ENCODE measurements at regions not wholly inside any gene's neighbourhood (a gene's known extent, or its start where the extent isn't known, plus 50 kb on each side); places are given as distances from the start of the nearest gene placed in this dataset.

DNA sequence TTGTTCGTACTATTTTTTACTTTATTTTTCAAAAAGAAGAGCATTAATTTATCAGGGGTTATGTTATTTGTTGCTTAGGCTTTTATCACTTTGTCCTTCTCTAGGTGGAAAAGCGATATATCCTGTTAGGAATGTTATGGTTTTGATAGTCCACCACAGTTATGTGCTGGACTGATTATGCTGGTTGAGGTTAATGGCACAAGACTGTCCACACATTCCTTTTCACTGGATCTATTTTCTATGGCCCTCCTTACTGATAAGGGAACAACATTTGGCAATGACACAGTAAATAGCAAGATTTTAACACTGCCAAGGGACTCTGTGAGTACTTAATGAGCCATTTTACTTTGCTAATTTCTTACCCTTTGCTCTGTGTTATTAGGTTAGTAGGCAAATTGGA, 1212.3 kb downstream of the NXPH1 start:
- H3K4me1 ChIP-seq = no peaks in the 10 kb centered on the region
- H3K27ac ChIP-seq = no peak overlapping the region
- ATAC-seq (no peak), DNase-seq (no peak)
- no peaks in the 10 kb centered on the region for H3K27me3 ChIP-seq
- TF ChIP-seq CTCF (IDR thresholded peaks at IDR 0.05) = no peak
- H3K9me3 ChIP-seq = peaks cover 0 to 3% of the 10 kb centered on the region in 2 donors
- no peaks in the 10 kb centered on the region for H3K36me3 ChIP-seq
- H3K4me3 ChIP-seq = no peak overlapping the region
- intact Hi-C loops (cut with DNase I) = no loop called here

- ATAC-seq = no peak
- no peaks in the 10 kb centered on the region for H3K4me1 ChIP-seq
- intact Hi-C loops (cut with DNase I) = no loop called here
Measured at GRCh38 chr7:9657257-9657656, 1223.8 kb downstream of the NXPH1 start.

GRCh38 chr7:9671979-9672917, 1238.8 kb downstream of the NXPH1 start:
- no peak overlapping the region for H3K4me3 ChIP-seq
- no peaks in the 10 kb centered on the region for H3K27me3 ChIP-seq
- intact Hi-C loops (cut with DNase I) = no loop called here
- DNase-seq (no peak), ATAC-seq (no peak)
- H3K27ac ChIP-seq = no peak overlapping the region
- no peaks in the 10 kb centered on the region for H3K36me3 ChIP-seq
- no peak for TF ChIP-seq CTCF (IDR thresholded peaks at IDR 0.05)
- H3K4me1 ChIP-seq = no peaks in the 10 kb centered on the region
- H3K9me3 ChIP-seq = peaks cover 0 to 15% of the 10 kb centered on the region in 2 donors

More at GRCh38 chr7:9657257-9657656, 1223.8 kb downstream of the NXPH1 start:
- no peak for DNase-seq
- Histone ChIP-seq H3K4me3 (no peak overlapping the region), H3K36me3 (no peaks in the 10 kb centered on the region), H3K27ac (no peak overlapping the region), H3K9me3 (peaks cover 0 to 15% of the 10 kb centered on the region in 2 donors), H3K27me3 (no peaks in the 10 kb centered on the region)
- TF ChIP-seq CTCF (IDR thresholded peaks at IDR 0.05) = no peak

DNA sequence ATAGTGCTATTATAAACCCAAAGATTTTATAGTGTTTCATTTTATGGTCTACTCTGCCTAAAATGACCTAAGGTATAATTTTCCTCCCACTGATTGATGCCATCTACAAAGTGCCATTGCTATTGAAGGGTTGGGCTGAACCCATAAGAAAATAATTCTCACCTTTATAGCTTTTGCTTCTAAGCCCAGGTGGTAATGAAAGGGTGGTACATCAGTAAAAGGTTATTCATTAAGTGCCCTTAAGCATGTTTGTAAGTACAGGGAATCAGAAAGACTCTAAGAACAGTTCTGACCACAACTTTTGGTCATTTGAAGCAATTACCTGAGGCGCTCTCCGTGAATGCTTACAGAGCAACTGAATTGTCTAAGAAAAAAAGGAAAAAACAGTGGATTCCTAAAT, 1247.3 kb downstream of the NXPH1 start:
- ATAC-seq (no peak), DNase-seq (no peak)
- H3K27ac ChIP-seq = no peak overlapping the region
- intact Hi-C loops (cut with DNase I) = no loop called here
- no peak for TF ChIP-seq CTCF (IDR thresholded peaks at IDR 0.05)
- no peaks in the 10 kb centered on the region for H3K4me1 ChIP-seq
- no peaks in the 10 kb centered on the region for H3K36me3 ChIP-seq
- peaks cover 0 to 32% of the 10 kb centered on the region in 2 donors for H3K9me3 ChIP-seq
- H3K4me3 ChIP-seq = no peak overlapping the region
- no peaks in the 10 kb centered on the region for H3K27me3 ChIP-seq

- TF ChIP-seq CTCF (IDR thresholded peaks at IDR 0.05) = no peak
- intact Hi-C loops (cut with DNase I) = no loop called here
- no peak for ATAC-seq
- H3K4me1 ChIP-seq = no peaks in the 10 kb centered on the region
- H3K4me3 ChIP-seq = no peak overlapping the region
- no peak for DNase-seq
- H3K36me3 ChIP-seq = no peaks in the 10 kb centered on the region
- peaks cover 0 to 32% of the 10 kb centered on the region in 2 donors for H3K9me3 ChIP-seq
- no peak overlapping the region for H3K27ac ChIP-seq
- H3K27me3 ChIP-seq = no peaks in the 10 kb centered on the region
Measured at GRCh38 chr7:9681284-9681683, 1247.9 kb downstream of the NXPH1 start.

All from left lung (tissue), 4 donors.